ENCODE measurements at regions not wholly inside any gene's neighbourhood (a gene's known extent, or its start where the extent isn't known, plus 50 kb on each side); places are given as distances from the start of the nearest gene placed in this dataset.
"Not testable (repeated sequence)": the region's sequence is repeated elsewhere in the genome, so short reads cannot be mapped to it uniquely, and the experiment has no call there.

DNA sequence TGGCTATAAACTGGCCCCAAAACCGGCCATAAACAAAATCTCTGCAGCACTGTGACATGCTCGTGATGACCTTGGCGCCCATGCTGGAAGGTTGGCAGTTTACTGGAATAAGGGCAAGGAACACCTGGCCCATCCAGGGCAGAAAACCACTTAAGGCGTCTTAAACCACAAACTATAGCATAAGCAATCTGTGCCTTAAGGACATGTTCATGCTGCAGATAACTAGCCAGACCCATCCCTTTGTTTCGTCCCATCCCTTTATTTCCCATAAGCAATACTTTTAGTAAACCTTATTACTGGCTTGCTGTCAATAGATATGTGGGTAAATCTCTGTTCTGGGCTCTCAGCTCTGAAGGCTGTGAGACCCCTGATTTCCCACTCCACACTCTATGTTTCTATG, 113.0 kb upstream of the PRR16 start:
- TF ChIP-seq EZH2 (IDR thresholded peaks at IDR 0.05; ENCODE audit: insufficient read depth, poor library complexity, severe bottlenecking); EZH2phosphoT487 (IDR thresholded peaks at IDR 0.05; ENCODE audit: insufficient read depth, low read depth): not testable (repeated sequence)

All from GM23248 (cell line).